Embryonic facial prominence (tissue), 1 donor: ENCODE measurements at regions not wholly inside any gene's neighbourhood (a gene's known extent, or its start where the extent isn't known, plus 50 kb on each side); places are given as distances from the start of the nearest gene placed in this dataset.
"Not testable (repeated sequence)": the region's sequence is repeated elsewhere in the genome, so short reads cannot be mapped to it uniquely, and the experiment has no call there.

Experiments
- DNase-seq: peaks from one replicate; pipeline ENCODE4 v3.0.0-alpha.2; 2016; ENCODE audit errors: extremely low spot score

DNA sequence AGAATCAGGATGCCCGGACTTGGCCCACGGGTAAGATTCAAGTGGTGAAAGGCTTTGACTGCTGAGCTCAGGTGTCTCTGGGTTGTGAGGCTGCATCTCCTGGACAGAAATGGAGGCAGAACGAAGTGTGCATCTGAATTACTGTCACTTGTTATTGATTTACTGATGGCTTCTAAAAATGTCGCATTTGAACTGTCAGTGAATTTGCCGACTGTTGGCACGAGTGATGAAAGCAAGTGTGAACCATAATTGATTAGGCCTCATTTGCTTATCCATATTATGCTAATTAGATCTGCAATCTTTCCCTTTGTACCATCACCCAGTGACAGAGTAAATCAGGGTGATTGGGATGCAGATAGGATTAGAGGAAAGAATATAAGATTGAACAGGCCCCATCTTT is 252.4 kb downstream of the NUF2 start:
- no peak for DNase-seq

- no peak for DNase-seq
Measured at GRCh38 chr1:163580926-163581325, 259.2 kb downstream of the NUF2 start.

DNA sequence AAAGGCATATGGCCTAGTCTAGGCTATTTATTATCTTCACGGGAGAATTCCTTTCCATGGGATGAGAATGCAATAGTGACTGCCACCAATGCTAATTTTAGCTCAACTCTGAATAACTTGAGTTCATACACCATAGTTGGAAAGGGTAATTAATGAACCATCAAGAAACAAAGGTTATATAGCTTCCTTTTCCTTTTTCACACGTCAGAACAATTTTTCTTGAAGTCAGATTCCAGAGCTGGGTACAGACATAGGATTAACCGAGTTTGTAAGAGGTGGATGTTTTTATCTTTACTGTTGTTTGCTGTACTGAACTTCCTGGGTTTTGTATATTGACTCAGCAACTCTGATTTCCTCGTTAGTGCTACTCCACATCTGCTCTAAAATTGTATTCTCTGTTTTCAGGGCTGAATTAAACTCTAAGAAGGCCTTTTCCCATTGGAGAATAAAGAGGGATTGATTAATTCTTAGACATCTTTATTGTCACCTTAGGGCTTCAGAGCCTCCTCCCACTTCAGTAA is 262.0 kb downstream of the NUF2 start:
- DNase-seq, result no peak

DNA sequence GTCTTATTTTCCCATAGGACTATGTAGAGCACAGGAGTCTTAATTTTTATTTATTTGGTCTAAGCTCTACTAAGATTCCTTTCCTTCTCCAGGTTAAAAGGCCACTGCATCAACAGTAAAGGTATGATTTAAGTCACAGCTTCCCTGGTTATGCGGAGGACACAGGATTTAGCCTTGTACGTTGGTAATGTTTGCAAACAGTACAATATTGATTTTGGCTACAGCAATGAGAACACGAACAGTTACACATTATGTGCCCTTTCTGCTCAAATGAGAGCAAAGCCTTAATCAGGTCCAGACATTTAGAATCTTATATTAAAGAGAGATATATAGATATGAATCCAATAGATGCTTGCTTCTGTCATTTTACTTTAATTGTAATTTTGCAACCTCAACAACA is 264.0 kb downstream of the NUF2 start:
- DNase-seq, result no peak

- no peak for DNase-seq
Measured at GRCh38 chr1:163588796-163589195, 267.0 kb downstream of the NUF2 start.

- DNase-seq, result no peak
Measured at GRCh38 chr1:163589735-163590134, 268.0 kb downstream of the NUF2 start.

DNA sequence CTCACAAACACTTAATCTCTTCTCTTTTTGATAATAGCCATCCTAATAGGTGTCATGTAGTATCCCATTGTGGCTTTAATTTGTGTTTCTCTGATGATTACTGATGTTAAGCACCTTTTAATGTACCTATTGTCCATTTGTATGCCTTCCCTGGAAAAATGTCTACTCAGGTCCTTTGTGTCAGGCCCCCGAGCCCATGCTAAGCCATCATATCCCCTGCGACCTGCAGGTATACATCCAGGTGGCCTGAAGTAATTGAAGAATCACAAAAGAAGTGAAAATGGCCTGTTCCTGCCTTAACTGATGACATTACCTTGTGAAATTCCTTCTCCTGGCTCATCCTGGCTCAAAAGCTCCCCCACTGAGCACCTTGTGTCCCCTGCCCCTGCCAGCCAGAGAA is 269.4 kb downstream of the NUF2 start:
- not testable (repeated sequence) for DNase-seq

DNA sequence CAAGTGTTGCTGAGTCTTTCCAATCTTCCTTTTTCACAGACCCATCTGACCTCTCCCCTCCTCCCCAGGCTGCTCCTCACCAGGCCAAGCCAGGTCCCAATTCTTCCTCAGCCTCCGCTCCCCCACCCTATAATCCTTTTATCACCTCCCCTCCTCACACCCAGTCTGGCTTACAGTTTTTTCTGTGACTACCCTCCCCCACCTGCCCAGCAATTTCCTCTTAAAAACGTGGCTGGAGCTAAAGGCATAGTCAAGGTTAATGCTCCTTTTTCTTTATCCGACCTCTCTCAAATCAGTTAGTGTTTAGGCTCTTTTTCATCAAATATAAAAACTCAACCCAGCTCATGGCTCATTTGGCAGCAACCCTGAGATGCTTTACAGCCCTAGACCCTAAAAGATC is 270.9 kb downstream of the NUF2 start:
- DNase-seq, result not testable (repeated sequence)

GRCh38 chr1:163596106-163596505 is 274.4 kb downstream of the NUF2 start:
- DNase-seq, result not testable (repeated sequence)

- DNase-seq, result no peak
Measured at GRCh38 chr1:163596541-163597258, 274.9 kb downstream of the NUF2 start.

GRCh38 chr1:163604321-163604720 is 282.6 kb downstream of the NUF2 start:
- DNase-seq, result no peak

GRCh38 chr1:163604896-163605295 is 283.1 kb downstream of the NUF2 start:
- no peak for DNase-seq

DNA sequence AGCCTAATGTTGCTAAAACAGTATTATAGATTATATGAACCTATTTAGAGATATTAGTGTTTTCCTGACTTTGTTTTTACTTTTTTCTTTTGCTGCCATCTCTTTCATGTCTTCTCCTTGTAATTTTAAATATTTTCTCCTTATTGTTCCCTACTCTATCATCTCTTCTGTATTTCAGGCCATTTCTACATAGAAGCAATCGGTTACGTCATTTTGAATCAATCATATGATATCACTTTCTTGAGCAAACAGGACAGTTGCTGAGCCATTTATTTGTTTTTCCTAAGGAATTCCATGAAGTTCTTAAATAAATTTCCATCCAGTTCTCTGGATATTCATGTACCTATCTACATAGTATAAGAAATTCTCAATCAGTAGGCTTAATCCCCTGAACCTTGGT is 287.2 kb downstream of the NUF2 start:
- no peak for DNase-seq

DNA sequence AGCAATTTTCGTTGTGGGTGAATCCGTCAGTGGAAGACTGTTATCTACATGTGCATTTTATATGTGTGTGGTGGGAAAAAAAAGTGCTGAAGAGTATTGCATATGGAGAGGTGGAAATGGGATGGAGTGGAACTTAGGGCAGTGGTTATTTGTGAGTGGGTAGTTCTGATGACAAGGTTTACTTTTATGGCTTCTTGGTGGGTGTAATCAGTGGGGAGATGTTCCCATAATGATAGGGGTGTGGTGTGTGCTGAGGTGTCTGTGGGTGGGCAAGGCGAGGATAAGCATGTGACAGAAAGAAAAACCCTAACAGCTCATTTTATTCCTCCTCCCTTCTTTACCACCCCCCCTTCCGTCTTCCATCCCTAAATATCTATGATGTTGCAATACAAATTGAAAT is 288.1 kb downstream of the NUF2 start:
- no peak for DNase-seq

GRCh38 chr1:163610486-163610885 is 288.7 kb downstream of the NUF2 start:
- no peak for DNase-seq

DNA sequence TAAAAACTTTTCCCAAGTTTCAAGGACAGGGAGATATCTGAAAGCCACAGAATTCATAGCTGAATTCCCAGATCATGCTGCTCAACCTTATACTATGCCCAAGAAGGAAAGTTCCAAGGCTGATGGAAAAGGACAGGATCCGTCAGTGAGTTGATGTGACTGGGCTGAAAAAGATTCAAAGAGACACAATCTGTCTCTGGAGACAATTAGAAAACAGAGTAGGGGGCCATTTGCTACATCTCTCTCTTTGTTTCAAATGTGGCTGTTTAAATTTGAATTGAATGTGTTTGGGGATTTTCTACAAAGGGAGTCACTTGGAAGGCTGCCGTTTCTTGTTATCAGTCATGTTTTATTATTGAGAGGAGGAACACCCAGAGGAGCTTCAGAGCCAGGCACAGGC is 292.6 kb downstream of the NUF2 start:
- DNase-seq, result no peak

GRCh38 chr1:163628034-163628773 is 306.4 kb downstream of the NUF2 start:
- DNase-seq, result no peak

- no peak for DNase-seq
Measured at GRCh38 chr1:163632269-163632668, 310.5 kb downstream of the NUF2 start.

DNA sequence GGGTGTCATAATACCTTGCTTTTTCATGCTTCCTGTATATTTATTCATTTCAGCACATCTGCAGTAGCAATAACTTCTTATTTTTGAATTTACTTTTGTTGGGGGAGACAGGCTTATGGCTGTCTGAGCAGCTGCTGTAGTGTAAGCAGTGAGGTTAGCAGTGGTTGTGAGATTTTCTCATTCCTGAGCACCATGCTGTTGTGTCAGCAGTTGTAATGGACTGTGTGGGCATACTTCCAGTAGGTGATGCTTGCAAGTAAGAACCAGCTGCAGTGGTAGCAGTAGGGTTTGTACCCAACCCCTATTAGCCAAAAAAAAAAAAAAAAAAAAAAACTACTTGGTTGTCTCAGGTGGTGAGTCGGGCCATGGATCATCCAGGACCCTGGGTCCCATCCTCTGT is 311.6 kb downstream of the NUF2 start:
- DNase-seq, result no peak

DNA sequence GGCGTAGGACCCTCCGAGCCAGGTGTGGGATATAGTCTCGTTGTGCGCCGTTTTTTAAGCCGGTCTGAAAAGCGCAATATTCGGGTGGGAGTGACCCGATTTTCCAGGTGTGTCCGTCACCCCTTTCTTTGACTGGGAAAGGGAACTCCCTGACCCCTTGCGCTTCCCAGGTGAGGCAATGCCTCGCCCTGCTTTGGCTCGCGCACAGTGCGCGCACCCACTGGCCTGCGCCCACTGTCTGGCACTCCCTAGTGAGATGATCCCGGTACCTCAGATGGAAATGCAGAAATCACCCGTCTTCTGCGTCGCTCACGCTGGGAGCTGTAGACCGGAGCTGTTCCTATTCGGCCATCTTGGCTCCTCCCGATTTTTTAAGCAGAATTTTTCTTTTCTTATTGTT is 323.9 kb downstream of the NUF2 start:
- DNase-seq, result not testable (repeated sequence)

- no peak for DNase-seq
Measured at GRCh38 chr1:163650624-163651023, 328.9 kb downstream of the NUF2 start.

DNA sequence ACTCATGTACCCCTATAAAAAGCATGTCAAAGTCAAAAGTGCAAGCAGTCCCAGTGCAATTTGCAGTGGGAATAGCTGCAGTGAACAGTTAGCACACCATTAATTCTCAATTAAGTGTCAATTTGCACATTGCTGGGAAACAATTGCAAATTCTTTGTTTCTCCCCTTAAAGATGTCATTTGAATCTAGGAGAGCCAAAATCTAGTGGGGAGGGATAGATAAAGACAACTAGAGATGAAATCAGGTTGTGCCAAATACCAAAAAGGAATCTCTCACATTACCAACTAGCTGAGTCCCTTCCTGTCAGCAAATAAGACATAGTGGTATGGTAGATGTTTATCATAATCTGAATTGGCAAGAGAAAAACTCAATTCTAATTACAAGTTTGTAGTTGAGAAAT is 330.7 kb downstream of the NUF2 start:
- DNase-seq, result no peak

- DNase-seq, result no peak
Measured at GRCh38 chr1:163655565-163655964, 333.8 kb downstream of the NUF2 start.
